PC-9 (cell line): ENCODE measurements at regions not wholly inside any gene's neighbourhood (a gene's known extent, or its start where the extent isn't known, plus 50 kb on each side); places are given as distances from the start of the nearest gene placed in this dataset.

Experiments used
- BruUV-seq: library from RNA; stranded (reverse); fragments of 400-500 nt; replicated peaks from 2 replicates; lab custom pipeline; 2021; lab: Mats Ljungman, UMichigan
- CTCF ChIA-PET: fragments of 300-600 bp; sonication (Branson Sonifier 250); formaldehyde crosslinking; loops from one replicate; lab custom pipeline; 2022; ENCODE audit warnings: antibody characterized with exemption; lab: Charles Lee
- POLR2A ChIA-PET: fragments of 300-600 bp; sonication (Branson Sonifier 250); formaldehyde crosslinking; loops from one replicate; lab custom pipeline; 2022; ENCODE audit warnings: antibody characterized with exemption; ENCODE audit not compliant: unreplicated experiment; lab: Charles Lee
- DNase-seq, 2 experiments: peaks; one replicate each; pipeline versions ENCODE4 v3.0.0 to v3.0.0-alpha.2; 2015 to 2022; ENCODE audit warnings: mixed read lengths in 1 of 2
- H2AFZ ChIP-seq: fragments of 200-600 bp; sonication (generic); 2 replicates; pipeline ENCODE4 v1.8.1; 2017; ENCODE audit warnings: antibody characterized with exemption
- H3F3A ChIP-seq: fragments of 200-600 bp; sonication (generic); 2 replicates; pipeline ENCODE4 v1.8.1; 2017; ENCODE audit warnings: antibody characterized with exemption, mild to moderate bottlenecking, low read depth; ENCODE audit not compliant: insufficient read depth
- H3K27ac ChIP-seq: fragments of 200-600 bp; sonication (generic); 2 replicates; pipeline ENCODE4 v1.6.1; 2016; ENCODE audit warnings: mixed run types
- H3K27me3 ChIP-seq: fragments of 200-600 bp; sonication (generic); 2 replicates; pipeline ENCODE4 v1.6.1; 2016; ENCODE audit warnings: low read depth, mixed run types; ENCODE audit not compliant: insufficient read depth
- H3K36me3 ChIP-seq: fragments of 200-600 bp; sonication (generic); 2 replicates; pipeline ENCODE4 v1.6.1; 2016; ENCODE audit warnings: low read depth, mixed run types
- H3K4me1 ChIP-seq: fragments of 200-600 bp; sonication (generic); replicated peaks from 2 replicates; pipeline ENCODE4 v1.6.1; 2016; ENCODE audit warnings: mixed run types; ENCODE audit not compliant: insufficient read depth
- H3K4me2 ChIP-seq: fragments of 200-600 bp; sonication (generic); 2 replicates; pipeline ENCODE4 v1.6.1; 2017; ENCODE audit warnings: mixed run types
- H3K4me3 ChIP-seq: fragments of 200-600 bp; sonication (generic); 2 replicates; pipeline ENCODE4 v1.6.1; 2016; ENCODE audit warnings: mixed run types
- H3K79me2 ChIP-seq: fragments of 200-600 bp; sonication (generic); 2 replicates; pipeline ENCODE4 v1.6.1; 2017; ENCODE audit warnings: low read depth, mixed run types
- H3K9me2 ChIP-seq: fragments of 200-600 bp; sonication (generic); 2 replicates; pipeline ENCODE4 v1.8.1; 2017; ENCODE audit warnings: mild to moderate bottlenecking; ENCODE audit not compliant: insufficient read depth
- H3K9me3 ChIP-seq: fragments of 200-600 bp; sonication (generic); 2 replicates; pipeline ENCODE4 v1.8.1; 2016; ENCODE audit warnings: low read depth; ENCODE audit not compliant: insufficient read depth
- H4K20me1 ChIP-seq: fragments of 200-600 bp; sonication (generic); 2 replicates; pipeline ENCODE4 v1.8.1; 2017; ENCODE audit not compliant: insufficient read depth
- CTCF ChIP-seq: fragments of 200-600 bp; sonication (generic); conservative IDR thresholded peaks from 2 replicates; pipeline ENCODE4 v1.6.1; 2017; ENCODE audit warnings: mixed run types, antibody characterized with exemption, mild to moderate bottlenecking, moderate library complexity
- EZH2 ChIP-seq: fragments of 200-600 bp; sonication (generic); IDR thresholded peaks from 2 replicates; pipeline ENCODE4 v1.8.0; 2017; ENCODE audit warnings: antibody characterized with exemption, low read depth
- intact Hi-C: fragments of 100-400 bp; cut with micrococcal nuclease; formaldehyde crosslinking; loops from one replicate; pipeline ENCODE4 v1.10.0; 2022; ENCODE audit not compliant: unreplicated experiment

GRCh38 chr1:113210248-113210647 is 137.2 kb downstream of the LRIG2 start:
- BruUV-seq: no TSS peak
- Histone ChIP-seq H3K27ac (no peak overlapping the region), H3K36me3 (no peaks in the 10 kb centered on the region), H3K4me2 (no peak overlapping the region), H3K27me3 (no peaks in the 10 kb centered on the region), H4K20me1 (no peaks in the 10 kb centered on the region), H3F3A (peaks cover 5% of the 10 kb centered on the region; the same call in 1 of the 2 replicates), H2AFZ (0 out of 2 replicates have a peak overlapping the region, but pooled peaks have one; percentile 10), H3K4me1 (peaks cover 24% of the 10 kb centered on the region), H3K79me2 (no peaks in the 10 kb centered on the region), H3K4me3 (no peak overlapping the region), H3K9me2 (no peaks in the 10 kb centered on the region), H3K9me3 (no peaks in the 10 kb centered on the region)
- DNase-seq: no peak
- intact Hi-C loops: no loop called here
- TF ChIP-seq CTCF (no peak), EZH2 (no peak)
- CTCF ChIA-PET: interaction anchor here (0.6 kb wide), 1 partner anchor 579 kb away, joined by 3 read pairs; no protein-coding TSS in a partner anchor
- POLR2A ChIA-PET: no interaction called here

DNA sequence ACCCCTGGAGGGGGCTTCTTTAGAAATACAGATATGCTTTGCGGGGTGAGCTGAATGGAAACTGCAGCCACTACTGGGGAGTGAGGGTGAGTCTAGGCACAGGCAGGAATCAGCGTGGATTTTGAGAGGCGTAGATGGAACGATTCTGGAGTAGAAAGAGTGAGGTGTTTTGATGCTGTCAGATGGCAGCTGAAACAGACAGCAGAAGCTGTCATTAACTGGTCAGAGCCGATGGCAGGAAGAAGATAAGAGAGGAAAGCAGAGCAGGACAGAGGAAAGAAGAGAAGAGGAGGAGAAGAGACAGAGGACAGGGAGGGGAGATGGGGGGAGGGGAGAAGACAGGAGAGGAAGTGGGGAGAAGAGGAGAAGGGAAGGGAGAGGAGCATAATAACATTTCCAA is 138.5 kb downstream of the LRIG2 start:
- no peak overlapping the region for H3K4me2 ChIP-seq
- peaks cover 13% of the 10 kb centered on the region for H3K4me1 ChIP-seq
- no peaks in the 10 kb centered on the region for H3K79me2 ChIP-seq
- H3K36me3 ChIP-seq: no peaks in the 10 kb centered on the region
- POLR2A ChIA-PET: no interaction called here
- H3K27ac ChIP-seq: no peak overlapping the region
- H4K20me1 ChIP-seq: no peaks in the 10 kb centered on the region
- H3K4me3 ChIP-seq: no peak overlapping the region
- no peaks in the 10 kb centered on the region; the same call in 1 of the 2 replicates for H3F3A ChIP-seq
- no peak for TF ChIP-seq EZH2
- no peaks in the 10 kb centered on the region for H3K27me3 ChIP-seq
- no peak overlapping the region for H2AFZ ChIP-seq
- intact Hi-C loops: no loop called here
- H3K9me2 ChIP-seq: no peaks in the 10 kb centered on the region
- no TSS peak for BruUV-seq
- DNase-seq: no peak
- CTCF ChIA-PET: no interaction called here
- H3K9me3 ChIP-seq: no peaks in the 10 kb centered on the region

DNA sequence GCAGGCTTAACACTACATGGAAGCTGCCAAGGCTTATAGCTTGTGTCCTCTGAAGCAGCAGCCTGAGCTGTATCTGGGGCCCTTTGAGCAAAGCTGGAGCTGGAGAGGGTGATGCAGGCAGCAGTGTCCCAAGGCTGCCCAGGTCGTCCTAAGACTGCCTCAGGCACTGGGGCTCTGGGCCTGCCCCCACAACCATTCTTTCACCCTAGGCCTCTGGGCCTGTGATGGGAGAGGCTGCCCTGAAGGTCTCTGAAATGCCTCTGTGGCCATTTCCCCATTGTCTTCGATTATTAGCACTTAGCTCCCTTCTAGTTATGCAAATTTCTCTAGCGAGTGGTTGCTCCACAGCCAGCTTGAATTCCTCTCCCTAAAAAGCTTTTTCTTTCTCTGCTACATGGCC is 142.0 kb downstream of the LRIG2 start:
- Histone ChIP-seq H3K4me1 (peaks cover 3% of the 10 kb centered on the region; the same call in 1 of the 2 replicates), H4K20me1 (no peaks in the 10 kb centered on the region), H3K4me2 (no peak overlapping the region), H3K27me3 (no peaks in the 10 kb centered on the region), H3K79me2 (no peaks in the 10 kb centered on the region), H3K9me2 (no peaks in the 10 kb centered on the region), H3F3A (no peaks in the 10 kb centered on the region), H3K36me3 (no peaks in the 10 kb centered on the region), H3K4me3 (no peak overlapping the region), H2AFZ (no peak overlapping the region), H3K9me3 (no peaks in the 10 kb centered on the region), H3K27ac (no peak overlapping the region)
- TF ChIP-seq EZH2: no peak
- no peak for TF ChIP-seq CTCF
- intact Hi-C loops: no loop called here
- ChIA-PET CTCF (no interaction called here), POLR2A (no interaction called here)
- DNase-seq: no peak
- BruUV-seq: no TSS peak

DNA sequence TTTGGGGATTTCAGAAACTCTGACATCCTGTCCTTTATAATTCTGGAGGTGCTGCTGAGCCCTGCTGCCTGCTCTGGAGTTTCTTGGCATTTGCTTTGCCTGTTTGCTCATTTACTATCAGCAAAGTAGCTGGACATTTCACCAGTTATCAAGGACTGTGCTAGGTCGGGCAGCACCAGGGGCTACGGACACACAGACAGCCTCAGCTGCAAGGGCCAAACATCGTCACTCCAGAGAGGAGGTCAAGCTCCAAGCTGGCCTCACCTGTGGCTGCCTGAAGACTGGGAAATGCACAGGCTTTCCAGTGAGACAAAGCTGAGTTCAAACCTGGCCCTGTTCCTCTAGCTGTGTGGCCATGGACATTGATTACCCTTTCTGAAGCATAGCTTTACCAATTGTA is 143.7 kb downstream of the LRIG2 start:
- Histone ChIP-seq H3K27me3 (no peaks in the 10 kb centered on the region), H3K79me2 (no peaks in the 10 kb centered on the region), H3K9me2 (no peaks in the 10 kb centered on the region), H3K4me1 (no peaks in the 10 kb centered on the region), H4K20me1 (no peaks in the 10 kb centered on the region), H3K36me3 (no peaks in the 10 kb centered on the region), H3K9me3 (no peaks in the 10 kb centered on the region), H3K27ac (no peak overlapping the region), H3K4me3 (no peak overlapping the region), H3K4me2 (no peak overlapping the region), H2AFZ (no peak overlapping the region), H3F3A (no peaks in the 10 kb centered on the region)
- TF ChIP-seq EZH2 (no peak), CTCF (no peak)
- no TSS peak for BruUV-seq
- CTCF ChIA-PET: no interaction called here
- no peak for DNase-seq
- intact Hi-C loops: no loop called here
- POLR2A ChIA-PET: no interaction called here
